ENCODE measurements at regions not wholly inside any gene's neighbourhood (a gene's known extent, or its start where the extent isn't known, plus 50 kb on each side); places are given as distances from the start of the nearest gene placed in this dataset.

DNA sequence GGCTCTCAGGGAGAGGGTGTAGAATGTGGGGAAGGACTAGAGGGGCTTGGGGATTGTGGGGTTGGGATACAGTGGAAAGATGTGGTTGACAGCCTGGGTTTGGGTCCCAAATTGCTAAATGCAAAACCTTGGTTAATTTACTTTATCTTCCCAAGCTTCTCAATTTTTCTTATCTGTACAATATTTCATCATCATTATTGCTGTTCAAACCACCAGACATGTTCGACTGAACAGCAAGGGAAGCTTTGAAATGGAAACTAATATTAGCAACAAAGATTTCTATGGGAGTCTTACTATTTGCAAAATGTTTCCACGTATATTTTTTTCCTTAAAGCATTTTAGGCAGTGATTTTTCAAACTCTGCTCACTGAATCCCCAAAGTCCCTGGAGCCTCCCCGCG, 67.0 kb upstream of the KAZN start:
- no peaks in the 10 kb centered on the region for H3K4me1 ChIP-seq (ENCODE audit: control insufficient read depth, insufficient read depth, low read length)
- WGBS (ENCODE audit: insufficient coverage), result no CpG with 5 or more reads among the region's 4 CpGs
- H3K4me3 ChIP-seq (ENCODE audit: low read length), result no peak overlapping the region
- no peak for DNase-seq
- H3K27ac ChIP-seq (ENCODE audit: low read length), result no peak overlapping the region
- peaks cover 2% of the 10 kb centered on the region for H3K27me3 ChIP-seq (ENCODE audit: control insufficient read depth, insufficient read depth, low read length)
- no peaks in the 10 kb centered on the region for H3K36me3 ChIP-seq (ENCODE audit: control insufficient read depth, insufficient read depth, low read length)
- no peaks in the 10 kb centered on the region for H3K9me3 ChIP-seq (replicated peaks; ENCODE audit: control insufficient read depth, low read depth, low read length)

DNA sequence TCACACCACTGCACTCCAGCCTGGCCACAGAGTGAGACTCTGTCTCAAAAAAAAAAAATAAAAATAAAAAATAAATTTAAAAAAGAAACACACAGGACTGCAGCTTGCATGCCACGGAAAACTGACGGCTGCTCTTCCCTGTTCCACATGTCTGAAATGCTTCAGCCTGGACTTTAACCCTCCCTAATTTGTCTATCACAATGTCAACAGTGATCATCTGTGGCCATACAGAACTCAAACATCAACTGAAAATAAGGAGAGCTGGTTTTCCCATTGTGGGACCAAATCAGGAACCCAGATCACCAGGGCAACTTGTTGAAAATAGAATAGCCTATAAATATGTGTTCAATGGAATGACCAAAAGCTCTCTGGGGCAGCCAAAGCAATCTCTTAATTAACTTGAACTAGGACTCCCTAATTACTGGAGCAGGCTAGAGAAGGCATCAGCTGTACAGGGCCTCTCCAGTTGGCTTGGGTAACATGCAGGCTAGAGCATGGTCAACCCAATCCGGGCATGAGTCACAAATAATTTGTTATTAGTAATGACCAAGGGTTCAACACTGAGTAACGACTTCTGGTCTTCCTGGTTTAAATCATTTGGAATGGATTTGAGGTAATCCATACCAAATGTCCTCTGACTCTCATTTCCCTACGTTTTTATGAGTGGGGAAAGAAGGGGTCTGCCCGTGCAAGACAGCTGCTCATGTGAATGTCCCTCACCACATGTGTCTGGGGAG, 62.7 kb upstream of the KAZN start:
- H3K27ac ChIP-seq (ENCODE audit: low read length), result no peak overlapping the region
- H3K36me3 ChIP-seq (ENCODE audit: control insufficient read depth, insufficient read depth, low read length), result no peaks in the 10 kb centered on the region
- H3K27me3 ChIP-seq (ENCODE audit: control insufficient read depth, insufficient read depth, low read length), result peaks cover under 1% of the 10 kb centered on the region
- no peaks in the 10 kb centered on the region for H3K4me1 ChIP-seq (ENCODE audit: control insufficient read depth, insufficient read depth, low read length)
- no peak overlapping the region for H3K4me3 ChIP-seq (ENCODE audit: low read length)
- DNase-seq, result no peak
- 93% methylated on average over 2 of the region's 6 CpGs for WGBS (ENCODE audit: insufficient coverage)
- H3K9me3 ChIP-seq (replicated peaks; ENCODE audit: control insufficient read depth, low read depth, low read length), result no peaks in the 10 kb centered on the region

DNA sequence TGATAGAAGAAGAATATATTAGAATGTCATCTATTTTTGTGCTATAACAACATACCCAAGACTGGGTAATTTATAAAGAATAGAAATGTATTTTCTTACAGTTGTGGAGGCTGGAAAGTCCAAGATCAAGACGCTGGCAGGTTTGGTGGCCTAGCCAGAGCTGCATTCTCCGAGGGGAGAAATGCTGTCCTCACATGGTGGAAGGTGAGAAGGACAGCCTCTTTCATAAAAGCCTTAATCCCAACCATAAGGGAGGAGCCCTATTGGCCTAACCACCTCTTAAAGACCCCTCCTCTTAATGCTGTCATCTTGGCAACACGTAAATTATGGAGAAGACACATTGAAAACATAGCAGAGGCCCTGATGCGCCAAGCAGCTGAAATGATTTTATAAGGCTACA, 60.1 kb upstream of the KAZN start:
- no peak overlapping the region for H3K27ac ChIP-seq (ENCODE audit: low read length)
- WGBS (ENCODE audit: insufficient coverage), result 100% methylated on average over 1 of the region's 4 CpGs
- H3K27me3 ChIP-seq (ENCODE audit: control insufficient read depth, insufficient read depth, low read length), result no peaks in the 10 kb centered on the region
- no peak for DNase-seq
- H3K36me3 ChIP-seq (ENCODE audit: control insufficient read depth, insufficient read depth, low read length), result no peaks in the 10 kb centered on the region
- no peaks in the 10 kb centered on the region for H3K9me3 ChIP-seq (replicated peaks; ENCODE audit: control insufficient read depth, low read depth, low read length)
- no peak overlapping the region for H3K4me3 ChIP-seq (ENCODE audit: low read length)
- no peaks in the 10 kb centered on the region for H3K4me1 ChIP-seq (ENCODE audit: control insufficient read depth, insufficient read depth, low read length)

DNA sequence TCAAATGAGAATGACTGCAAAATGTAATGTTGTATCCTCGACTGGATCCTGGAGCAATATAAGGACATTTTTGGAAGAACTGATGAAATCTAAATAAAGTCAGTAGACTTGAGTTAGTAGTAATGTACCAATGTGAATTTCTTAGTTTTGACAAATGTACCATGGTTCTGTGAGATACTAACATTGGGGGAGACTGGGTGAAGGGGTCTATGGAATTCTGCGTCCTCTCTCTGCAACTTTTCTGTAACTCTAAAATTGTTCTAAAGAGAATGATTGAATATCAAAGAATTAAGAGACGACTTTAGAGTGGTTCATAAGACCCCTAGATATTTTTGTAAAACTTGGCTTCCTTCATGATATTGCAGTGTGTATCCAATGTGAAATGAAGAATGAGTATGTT, 59.2 kb upstream of the KAZN start:
- Histone ChIP-seq H3K4me1 (ENCODE audit: control insufficient read depth, insufficient read depth, low read length) (no peaks in the 10 kb centered on the region), H3K27me3 (ENCODE audit: control insufficient read depth, insufficient read depth, low read length) (no peaks in the 10 kb centered on the region), H3K4me3 (ENCODE audit: low read length) (no peak overlapping the region), H3K36me3 (ENCODE audit: control insufficient read depth, insufficient read depth, low read length) (no peaks in the 10 kb centered on the region), H3K9me3 (replicated peaks; ENCODE audit: control insufficient read depth, low read depth, low read length) (no peaks in the 10 kb centered on the region), H3K27ac (ENCODE audit: low read length) (no peak overlapping the region)
- no peak for DNase-seq
- WGBS (ENCODE audit: insufficient coverage), result 91% methylated on average over 1 of the region's 3 CpGs

DNA sequence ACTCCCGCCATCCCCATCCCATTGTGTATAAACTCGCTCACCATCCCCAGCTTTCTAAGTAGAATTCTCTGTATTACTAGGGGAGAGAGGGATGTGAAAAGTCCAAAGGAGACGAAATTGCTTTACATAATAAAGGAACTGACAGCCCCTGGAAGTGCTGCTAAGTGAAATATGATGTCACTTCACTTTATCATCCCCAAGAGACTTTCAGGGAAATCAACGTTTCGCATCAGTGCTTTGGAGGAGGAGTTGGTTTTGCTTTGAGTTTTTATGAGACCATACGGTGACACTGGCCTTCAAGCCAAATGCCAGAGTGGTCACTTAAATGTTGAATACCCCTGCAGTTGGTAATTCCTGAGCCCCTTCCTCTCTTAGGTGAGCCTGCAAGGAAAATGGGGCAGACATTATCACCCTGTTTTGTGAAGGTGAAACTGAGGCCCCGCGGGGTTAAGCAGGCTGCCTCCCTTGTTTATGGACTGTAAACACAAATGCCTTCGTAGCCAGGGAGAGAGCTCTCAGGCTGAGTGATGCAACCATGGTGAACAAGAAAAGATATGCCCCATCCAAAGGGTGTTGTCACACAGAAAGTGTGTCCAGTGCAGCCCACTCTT, 58.4 kb upstream of the KAZN start:
- Histone ChIP-seq H3K27me3 (ENCODE audit: control insufficient read depth, insufficient read depth, low read length) (no peaks in the 10 kb centered on the region), H3K4me1 (ENCODE audit: control insufficient read depth, insufficient read depth, low read length) (no peaks in the 10 kb centered on the region), H3K9me3 (replicated peaks; ENCODE audit: control insufficient read depth, low read depth, low read length) (no peaks in the 10 kb centered on the region), H3K36me3 (ENCODE audit: control insufficient read depth, insufficient read depth, low read length) (no peaks in the 10 kb centered on the region), H3K4me3 (ENCODE audit: low read length) (no peak overlapping the region), H3K27ac (ENCODE audit: low read length) (no peak overlapping the region)
- DNase-seq, result no peak
- 59% methylated on average over 4 of the region's 9 CpGs for WGBS (ENCODE audit: insufficient coverage)

DNA sequence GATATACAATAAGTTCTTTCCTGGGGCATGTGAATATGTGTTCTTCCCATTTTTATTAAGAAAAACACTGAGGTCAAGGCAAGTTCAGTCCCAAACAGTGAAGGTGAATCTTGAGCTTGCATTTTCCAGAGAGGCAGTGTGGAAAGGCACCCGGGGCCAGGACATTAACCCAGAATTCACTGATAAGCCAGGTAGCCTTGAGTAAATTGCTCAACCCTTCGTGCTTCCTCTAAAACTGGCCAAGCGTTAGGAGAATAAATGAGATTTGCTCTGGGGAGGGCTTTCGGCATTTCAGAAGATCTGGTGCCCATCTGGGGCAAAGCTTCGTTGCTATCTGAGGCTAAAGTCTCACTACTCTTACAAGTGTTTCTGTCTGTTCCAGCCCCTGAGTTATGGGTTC, 57.1 kb upstream of the KAZN start:
- no peak overlapping the region for H3K27ac ChIP-seq (ENCODE audit: low read length)
- H3K9me3 ChIP-seq (replicated peaks; ENCODE audit: control insufficient read depth, low read depth, low read length), result no peaks in the 10 kb centered on the region
- H3K27me3 ChIP-seq (ENCODE audit: control insufficient read depth, insufficient read depth, low read length), result peaks cover 3% of the 10 kb centered on the region
- no peaks in the 10 kb centered on the region for H3K4me1 ChIP-seq (ENCODE audit: control insufficient read depth, insufficient read depth, low read length)
- no peak overlapping the region for H3K4me3 ChIP-seq (ENCODE audit: low read length)
- no peaks in the 10 kb centered on the region for H3K36me3 ChIP-seq (ENCODE audit: control insufficient read depth, insufficient read depth, low read length)
- WGBS (ENCODE audit: insufficient coverage), result 60% methylated on average over 2 of the region's 5 CpGs
- no peak for DNase-seq

DNA sequence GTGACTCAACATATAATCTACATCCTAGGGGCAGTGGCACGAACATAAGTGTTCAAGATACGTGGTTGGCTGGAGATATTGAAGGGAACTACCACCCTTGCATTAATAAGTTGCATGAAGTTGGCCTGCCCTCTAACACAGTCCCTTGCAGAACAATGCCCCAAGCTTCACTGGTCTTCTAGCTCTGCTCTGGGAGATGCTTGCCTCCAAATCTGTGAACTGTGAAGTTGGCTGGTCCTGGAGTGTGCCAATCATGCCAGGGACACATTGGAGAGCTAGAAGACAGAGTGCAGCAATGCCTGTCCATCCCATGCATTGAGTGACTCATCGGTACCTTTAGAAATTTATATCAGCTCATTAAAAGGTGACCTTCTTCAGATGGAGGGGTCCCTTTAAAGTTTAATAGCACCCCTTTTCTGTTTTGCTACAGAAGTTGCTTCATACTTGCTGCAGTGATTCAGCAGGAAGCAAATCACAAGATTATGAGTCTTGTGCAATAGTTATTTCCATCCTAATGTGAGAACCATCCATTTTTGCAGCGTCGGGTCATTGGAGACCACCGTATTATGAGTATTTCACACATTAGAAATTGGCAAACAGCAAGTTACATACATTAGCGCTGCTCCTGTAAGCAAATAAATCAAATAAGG, 55.2 kb upstream of the KAZN start:
- WGBS (ENCODE audit: insufficient coverage), result 100% methylated on average over 1 of the region's 7 CpGs

DNA sequence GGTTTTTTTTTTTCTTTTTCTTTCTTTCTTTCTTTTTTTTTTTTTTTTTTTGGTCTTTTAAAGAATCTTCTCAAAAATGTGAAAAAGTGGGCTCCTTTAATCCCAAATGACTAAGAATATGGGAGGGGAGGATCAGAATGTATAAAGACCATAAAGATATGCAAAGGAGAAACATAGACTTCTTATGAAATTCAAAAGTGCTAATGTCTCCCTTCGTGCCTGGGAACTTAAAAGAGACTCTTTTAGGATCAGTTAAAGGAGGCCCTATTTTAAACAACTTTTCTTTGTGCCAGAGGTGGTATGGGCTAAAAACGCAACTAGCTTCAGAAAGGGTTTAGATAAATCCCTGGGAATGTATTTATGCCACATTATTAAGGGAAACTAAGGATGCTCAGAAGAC, 54.2 kb upstream of the KAZN start:
- no CpG with 5 or more reads among the region's 2 CpGs for WGBS (ENCODE audit: insufficient coverage)
- no peaks in the 10 kb centered on the region for H3K9me3 ChIP-seq (replicated peaks; ENCODE audit: control insufficient read depth, low read depth, low read length)
- DNase-seq, result no peak
- H3K4me3 ChIP-seq (ENCODE audit: low read length), result no peak overlapping the region
- no peak overlapping the region for H3K27ac ChIP-seq (ENCODE audit: low read length)
- no peaks in the 10 kb centered on the region for H3K36me3 ChIP-seq (ENCODE audit: control insufficient read depth, insufficient read depth, low read length)
- H3K27me3 ChIP-seq (ENCODE audit: control insufficient read depth, insufficient read depth, low read length), result peaks cover 3% of the 10 kb centered on the region
- H3K4me1 ChIP-seq (ENCODE audit: control insufficient read depth, insufficient read depth, low read length), result no peaks in the 10 kb centered on the region

More for the DNA sequence above, 55.2 kb upstream of the KAZN start:
- Histone ChIP-seq H3K27ac (ENCODE audit: low read length) (no peak overlapping the region), H3K36me3 (ENCODE audit: control insufficient read depth, insufficient read depth, low read length) (no peaks in the 10 kb centered on the region), H3K27me3 (ENCODE audit: control insufficient read depth, insufficient read depth, low read length) (peaks cover 3% of the 10 kb centered on the region), H3K4me1 (ENCODE audit: control insufficient read depth, insufficient read depth, low read length) (no peaks in the 10 kb centered on the region), H3K9me3 (replicated peaks; ENCODE audit: control insufficient read depth, low read depth, low read length) (no peaks in the 10 kb centered on the region), H3K4me3 (ENCODE audit: low read length) (no peak overlapping the region)
- no peak for DNase-seq

DNA sequence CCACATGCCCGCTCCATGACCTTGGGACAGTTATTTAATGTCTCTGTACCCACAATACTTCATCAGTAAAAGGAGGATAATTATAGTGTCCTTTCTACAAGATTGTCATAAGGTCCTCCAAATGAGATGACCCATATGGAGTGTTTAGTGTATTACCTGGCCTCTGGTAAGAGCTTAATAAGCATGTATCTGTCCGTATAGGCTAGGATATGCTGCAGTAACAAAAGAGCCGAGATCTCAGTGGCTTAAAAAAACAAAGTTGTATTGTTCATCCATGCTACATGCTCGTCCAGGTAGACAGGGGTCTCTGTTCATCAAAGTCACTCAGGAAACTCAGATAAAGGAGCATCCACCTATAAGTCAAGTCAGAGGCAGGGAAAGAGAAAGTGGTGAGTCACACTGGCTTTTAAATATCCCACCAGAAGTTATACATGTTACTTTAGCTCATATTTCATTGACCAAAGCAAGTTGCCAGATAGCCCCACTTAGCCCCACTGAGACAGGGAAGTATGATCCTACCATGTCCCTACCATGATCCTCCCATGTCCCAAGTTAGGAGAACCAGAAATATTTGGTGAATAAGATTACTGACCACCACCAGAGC, 53.0 kb upstream of the KAZN start:
- peaks cover 3% of the 10 kb centered on the region for H3K27me3 ChIP-seq (ENCODE audit: control insufficient read depth, insufficient read depth, low read length)
- no peaks in the 10 kb centered on the region for H3K9me3 ChIP-seq (replicated peaks; ENCODE audit: control insufficient read depth, low read depth, low read length)
- 80% methylated on average over 1 of the region's 4 CpGs for WGBS (ENCODE audit: insufficient coverage)
- H3K4me3 ChIP-seq (ENCODE audit: low read length), result no peak overlapping the region
- no peak for DNase-seq
- H3K4me1 ChIP-seq (ENCODE audit: control insufficient read depth, insufficient read depth, low read length), result no peaks in the 10 kb centered on the region
- H3K27ac ChIP-seq (ENCODE audit: low read length), result no peak overlapping the region
- no peaks in the 10 kb centered on the region for H3K36me3 ChIP-seq (ENCODE audit: control insufficient read depth, insufficient read depth, low read length)

DNA sequence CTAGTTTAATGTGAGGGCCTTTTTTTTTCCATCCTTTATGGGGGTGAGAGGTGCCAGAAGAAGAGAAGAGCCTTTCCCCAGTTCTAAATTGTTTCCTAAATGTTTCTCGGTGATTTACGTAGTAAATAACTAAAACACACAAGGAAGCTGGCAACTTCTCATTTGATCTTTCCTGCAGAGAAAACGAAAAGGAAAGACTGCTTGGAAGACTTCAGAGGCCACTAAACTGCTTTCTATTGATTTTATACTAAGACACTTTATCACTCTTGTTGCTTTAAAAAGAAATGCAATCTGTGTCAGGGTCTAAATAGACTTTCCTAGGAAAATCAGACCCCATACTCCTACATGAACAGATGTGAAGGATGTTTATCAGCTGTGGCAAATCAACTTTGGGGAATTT, 52.1 kb upstream of the KAZN start:
- Histone ChIP-seq H3K4me3 (ENCODE audit: low read length) (no peak overlapping the region), H3K4me1 (ENCODE audit: control insufficient read depth, insufficient read depth, low read length) (no peaks in the 10 kb centered on the region), H3K9me3 (replicated peaks; ENCODE audit: control insufficient read depth, low read depth, low read length) (no peaks in the 10 kb centered on the region), H3K27me3 (ENCODE audit: control insufficient read depth, insufficient read depth, low read length) (peaks cover 5% of the 10 kb centered on the region), H3K36me3 (ENCODE audit: control insufficient read depth, insufficient read depth, low read length) (no peaks in the 10 kb centered on the region), H3K27ac (ENCODE audit: low read length) (no peak overlapping the region)
- DNase-seq, result peak; percentile 65
- WGBS (ENCODE audit: insufficient coverage), result no CpG with 5 or more reads among the region's 3 CpGs

Measured in muscle of leg (tissue), 3 donors.